ENCODE measurements at regions not wholly inside any gene's neighbourhood (a gene's known extent, or its start where the extent isn't known, plus 50 kb on each side); places are given as distances from the start of the nearest gene placed in this dataset.

DNA sequence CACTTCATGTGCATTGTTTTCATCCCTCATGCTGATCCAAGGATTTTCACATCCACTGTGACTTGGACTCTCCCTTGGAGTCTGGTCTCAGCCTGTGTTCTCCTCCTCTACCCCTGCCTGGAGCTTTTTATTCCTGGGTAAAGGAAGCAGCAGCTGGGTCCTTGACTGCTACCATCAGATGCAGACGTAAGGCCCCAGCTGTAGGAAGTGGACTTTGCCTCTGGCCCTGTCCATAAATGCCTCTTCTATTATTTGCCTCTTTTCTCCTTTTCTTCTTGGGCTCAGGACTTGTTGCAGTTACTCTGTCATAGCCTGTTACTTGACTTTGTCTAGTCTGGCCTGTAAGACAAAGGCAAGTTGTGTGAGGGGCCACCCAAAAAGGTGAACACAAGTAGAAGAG lies 303.8 kb downstream of the NXPE2 start:
- Histone ChIP-seq H3K27me3 (replicated peaks; ENCODE audit: control insufficient read depth, insufficient read depth, low read length) (peaks cover 2% of the 10 kb centered on the region; the same call in 1 of the 2 replicates), H3K9me3 (no peaks in the 10 kb centered on the region), H3K4me1 (peaks cover 4% of the 10 kb centered on the region; the same call in 1 of the 2 replicates), H3K36me3 (ENCODE audit: control insufficient read depth, insufficient read depth, low read length) (no peaks in the 10 kb centered on the region), H3K4me3 (ENCODE audit: low read depth, low read length) (no peak overlapping the region)
- no peak for DNase-seq
- Mint-ChIP-seq H3K36me3 (ENCODE audit: insufficient read depth, unreplicated experiment) (no peaks in the 10 kb centered on the region), H3K4me3 (ENCODE audit: unreplicated experiment) (no peak overlapping the region), H3K9me3 (ENCODE audit: unreplicated experiment) (no peaks in the 10 kb centered on the region), H3K4me1 (ENCODE audit: low read depth, unreplicated experiment) (no peaks in the 10 kb centered on the region), H3K27ac (ENCODE audit: unreplicated experiment) (no peak overlapping the region), H3K27me3 (ENCODE audit: insufficient read depth, unreplicated experiment) (peaks cover 5% of the 10 kb centered on the region)
- BruUV-seq (replicated peaks), result no TSS peak
- CTCF ChIA-PET, result no interaction called here
- intact Hi-C loops (cut with micrococcal nuclease; ENCODE audit: unreplicated experiment), result no loop called here
- TF ChIP-seq CTCF (IDR thresholded peaks at IDR 0.05; ENCODE audit: insufficient read depth in 1 of 2, low read depth in 1 of 2, low read length in 1 of 2, severe bottlenecking in 1 of 2, unreplicated experiment in 1 of 2), result no peak
- POLR2A ChIA-PET, result no interaction called here

GRCh38 chr11:114984611-114985163 lies 306.4 kb downstream of the NXPE2 start:
- ChIA-PET CTCF (no interaction called here), POLR2A (no interaction called here)
- intact Hi-C loops (cut with micrococcal nuclease; ENCODE audit: unreplicated experiment), result no loop called here
- Mint-ChIP-seq H3K9me3 (ENCODE audit: unreplicated experiment) (no peaks in the 10 kb centered on the region), H3K27ac (ENCODE audit: unreplicated experiment) (no peak overlapping the region), H3K4me1 (ENCODE audit: low read depth, unreplicated experiment) (no peaks in the 10 kb centered on the region), H3K36me3 (ENCODE audit: insufficient read depth, unreplicated experiment) (no peaks in the 10 kb centered on the region), H3K27me3 (ENCODE audit: insufficient read depth, unreplicated experiment) (peaks cover 5% of the 10 kb centered on the region), H3K4me3 (ENCODE audit: unreplicated experiment) (no peak overlapping the region)
- H3K27me3 ChIP-seq (replicated peaks; ENCODE audit: control insufficient read depth, insufficient read depth, low read length), result no peaks in the 10 kb centered on the region
- peaks cover 4% of the 10 kb centered on the region; the same call in 1 of the 2 replicates for H3K4me1 ChIP-seq
- BruUV-seq (replicated peaks), result no TSS peak
- H3K9me3 ChIP-seq, result no peaks in the 10 kb centered on the region
- H3K36me3 ChIP-seq (ENCODE audit: control insufficient read depth, insufficient read depth, low read length), result no peaks in the 10 kb centered on the region
- no peak for DNase-seq
- no peak overlapping the region for H3K4me3 ChIP-seq (ENCODE audit: low read depth, low read length)
- TF ChIP-seq CTCF (IDR thresholded peaks at IDR 0.05; ENCODE audit: insufficient read depth in 1 of 2, low read depth in 1 of 2, low read length in 1 of 2, severe bottlenecking in 1 of 2, unreplicated experiment in 1 of 2), result no peak

DNA sequence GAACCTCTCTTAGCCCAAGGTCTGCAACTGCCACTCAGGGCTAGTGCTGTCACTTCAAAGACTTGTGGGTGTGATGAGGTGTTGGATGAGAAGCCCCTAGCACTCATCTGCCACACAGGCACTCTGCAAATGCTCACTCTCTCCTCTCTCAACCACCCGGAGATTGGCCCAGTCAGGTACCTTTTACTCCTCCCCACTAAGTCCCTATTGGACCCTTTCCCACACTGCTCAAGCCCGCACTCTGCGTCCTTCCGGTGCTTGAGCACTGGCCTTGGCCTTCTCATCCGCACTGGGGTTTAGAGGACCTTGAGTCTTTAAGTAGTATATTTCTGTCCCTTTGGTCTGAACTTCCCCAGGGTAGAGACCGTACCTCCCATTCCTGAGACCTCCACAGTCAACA lies 308.0 kb downstream of the NXPE2 start:
- BruUV-seq (replicated peaks), result no TSS peak
- no peak for DNase-seq
- Mint-ChIP-seq H3K4me1 (ENCODE audit: low read depth, unreplicated experiment) (no peaks in the 10 kb centered on the region), H3K4me3 (ENCODE audit: unreplicated experiment) (no peak overlapping the region), H3K9me3 (ENCODE audit: unreplicated experiment) (no peaks in the 10 kb centered on the region), H3K36me3 (ENCODE audit: insufficient read depth, unreplicated experiment) (no peaks in the 10 kb centered on the region), H3K27me3 (ENCODE audit: insufficient read depth, unreplicated experiment) (peaks cover 9% of the 10 kb centered on the region), H3K27ac (ENCODE audit: unreplicated experiment) (no peak overlapping the region)
- no peaks in the 10 kb centered on the region for H3K27me3 ChIP-seq (replicated peaks; ENCODE audit: control insufficient read depth, insufficient read depth, low read length)
- H3K36me3 ChIP-seq (ENCODE audit: control insufficient read depth, insufficient read depth, low read length), result no peaks in the 10 kb centered on the region
- no peaks in the 10 kb centered on the region for H3K9me3 ChIP-seq
- H3K4me3 ChIP-seq (ENCODE audit: low read depth, low read length), result no peak overlapping the region
- POLR2A ChIA-PET, result no interaction called here
- peaks cover 4% of the 10 kb centered on the region; the same call in 1 of the 2 replicates for H3K4me1 ChIP-seq
- TF ChIP-seq CTCF (IDR thresholded peaks at IDR 0.05; ENCODE audit: insufficient read depth in 1 of 2, low read depth in 1 of 2, low read length in 1 of 2, severe bottlenecking in 1 of 2, unreplicated experiment in 1 of 2), result no peak
- intact Hi-C loops (cut with micrococcal nuclease; ENCODE audit: unreplicated experiment), result no loop called here
- CTCF ChIA-PET, result no interaction called here

Measured in Caco-2 (cell line).